ENCODE measurements at regions not wholly inside any gene's neighbourhood (a gene's known extent, or its start where the extent isn't known, plus 50 kb on each side); places are given as distances from the start of the nearest gene placed in this dataset.

- DNase-seq = no peak
Measured at GRCh38 chr20:56800088-56800487, 171.0 kb downstream of the TFAP2C start.

GRCh38 chr20:56801971-56802755 lies 173.1 kb downstream of the TFAP2C start:
- DNase-seq = peak in 1 of 56 donors; percentile 17

- no peak for DNase-seq
Measured at GRCh38 chr20:56802805-56803204, 173.7 kb downstream of the TFAP2C start.

GRCh38 chr20:56805313-56805712 lies 176.2 kb downstream of the TFAP2C start:
- DNase-seq = no peak

GRCh38 chr20:56805966-56806365 lies 176.9 kb downstream of the TFAP2C start:
- no peak for DNase-seq

- DNase-seq = peak in 6 of 56 donors; percentile 2 to 39 (median 16)
Measured at GRCh38 chr20:56806952-56807517, 177.9 kb downstream of the TFAP2C start.

GRCh38 chr20:56808117-56808725 lies 179.1 kb downstream of the TFAP2C start:
- DNase-seq = no peak

GRCh38 chr20:56808732-56809131 lies 179.6 kb downstream of the TFAP2C start:
- no peak for DNase-seq

- DNase-seq = no peak
Measured at GRCh38 chr20:56809668-56810067, 180.6 kb downstream of the TFAP2C start.

GRCh38 chr20:56810141-56810540 lies 181.0 kb downstream of the TFAP2C start:
- DNase-seq = no peak

- no peak for DNase-seq
Measured at GRCh38 chr20:56815796-56816195, 186.7 kb downstream of the TFAP2C start.

GRCh38 chr20:56816349-56816748 lies 187.2 kb downstream of the TFAP2C start:
- no peak for DNase-seq

- DNase-seq = no peak
Measured at GRCh38 chr20:56817780-56818675, 188.9 kb downstream of the TFAP2C start.

- no peak for DNase-seq
Measured at GRCh38 chr20:56820984-56821383, 191.9 kb downstream of the TFAP2C start.

GRCh38 chr20:56826306-56826704 lies 197.2 kb downstream of the TFAP2C start:
- no peak for DNase-seq

GRCh38 chr20:56826705-56827665 lies 197.9 kb downstream of the TFAP2C start:
- DNase-seq = no peak

- DNase-seq = no peak
Measured at GRCh38 chr20:56827763-56828162, 198.7 kb downstream of the TFAP2C start.

- DNase-seq = no peak
Measured at GRCh38 chr20:56828402-56828801, 199.3 kb downstream of the TFAP2C start.

GRCh38 chr20:56829788-56830385 lies 200.8 kb downstream of the TFAP2C start:
- DNase-seq = no peak

GRCh38 chr20:56831795-56832194 lies 202.7 kb downstream of the TFAP2C start:
- no peak for DNase-seq

All from amygdala (tissue), 56 donors.